ENCODE measurements at regions not wholly inside any gene's neighbourhood (a gene's known extent, or its start where the extent isn't known, plus 50 kb on each side); places are given as distances from the start of the nearest gene placed in this dataset.

DNA sequence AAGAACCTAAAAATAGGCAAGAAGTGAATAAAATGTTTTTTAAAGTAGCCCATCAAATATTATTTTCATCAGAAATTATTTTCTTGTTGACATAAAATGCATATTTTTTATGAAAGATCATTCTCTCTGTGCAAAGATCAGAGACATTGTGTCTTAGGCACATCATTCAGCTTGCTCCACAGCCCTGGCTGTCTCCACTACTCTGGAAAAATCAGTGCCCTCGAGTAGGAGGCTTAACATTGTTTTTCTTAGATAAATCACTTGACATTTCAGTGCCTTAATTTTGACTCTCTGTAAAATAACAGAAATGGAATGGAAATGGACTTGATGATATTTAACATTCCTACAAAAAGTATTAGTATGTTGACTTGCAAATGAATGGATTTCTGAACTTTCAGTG lies 77.9 kb downstream of the FAT4 start:
- no peak for TF ChIP-seq CTCF (IDR thresholded peaks at IDR 0.05; ENCODE audit: insufficient read depth, low read depth, low read length)
- TF ChIP-seq EZH2 (IDR thresholded peaks at IDR 0.05; ENCODE audit: insufficient read depth, low read length), result no peak
